ENCODE measurements at regions not wholly inside any gene's neighbourhood (a gene's known extent, or its start where the extent isn't known, plus 50 kb on each side); places are given as distances from the start of the nearest gene placed in this dataset.

DNA sequence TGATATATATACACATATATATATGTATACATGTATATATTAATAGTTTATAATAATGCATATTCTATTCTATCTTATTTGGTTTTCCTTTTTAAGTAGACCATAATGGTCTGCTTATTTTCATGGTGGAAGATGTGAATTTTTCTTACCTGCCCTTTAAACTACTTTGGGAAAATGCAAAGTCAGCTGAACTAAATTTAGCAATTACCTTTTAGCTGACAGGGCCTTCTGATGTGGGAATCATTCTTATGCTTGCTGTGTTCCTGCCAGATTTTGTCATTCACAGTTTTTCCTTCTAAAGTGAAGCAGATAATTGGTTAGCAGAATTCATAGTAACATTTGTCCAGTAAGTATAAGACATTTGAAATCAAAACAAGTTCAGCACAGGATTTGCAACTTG is 63.2 kb upstream of the SAMSN1 start:
- TF ChIP-seq, protein P1, sequence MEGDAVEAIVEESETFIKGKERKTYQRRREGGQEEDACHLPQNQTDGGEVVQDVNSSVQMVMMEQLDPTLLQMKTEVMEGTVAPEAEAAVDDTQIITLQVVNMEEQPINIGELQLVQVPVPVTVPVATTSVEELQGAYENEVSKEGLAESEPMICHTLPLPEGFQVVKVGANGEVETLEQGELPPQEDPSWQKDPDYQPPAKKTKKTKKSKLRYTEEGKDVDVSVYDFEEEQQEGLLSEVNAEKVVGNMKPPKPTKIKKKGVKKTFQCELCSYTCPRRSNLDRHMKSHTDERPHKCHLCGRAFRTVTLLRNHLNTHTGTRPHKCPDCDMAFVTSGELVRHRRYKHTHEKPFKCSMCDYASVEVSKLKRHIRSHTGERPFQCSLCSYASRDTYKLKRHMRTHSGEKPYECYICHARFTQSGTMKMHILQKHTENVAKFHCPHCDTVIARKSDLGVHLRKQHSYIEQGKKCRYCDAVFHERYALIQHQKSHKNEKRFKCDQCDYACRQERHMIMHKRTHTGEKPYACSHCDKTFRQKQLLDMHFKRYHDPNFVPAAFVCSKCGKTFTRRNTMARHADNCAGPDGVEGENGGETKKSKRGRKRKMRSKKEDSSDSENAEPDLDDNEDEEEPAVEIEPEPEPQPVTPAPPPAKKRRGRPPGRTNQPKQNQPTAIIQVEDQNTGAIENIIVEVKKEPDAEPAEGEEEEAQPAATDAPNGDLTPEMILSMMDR (IDR thresholded peaks at IDR 0.05) = no peak
- TF ChIP-seq POLR2A (IDR thresholded peaks at IDR 0.05) (no peak), POLR2AphosphoS5 (IDR thresholded peaks at IDR 0.05) (no peak), EP300 (IDR thresholded peaks at IDR 0.05; ENCODE audit: low read depth) (no peak)
